GM12891 (cell line): ENCODE measurements at regions not wholly inside any gene's neighbourhood (a gene's known extent, or its start where the extent isn't known, plus 50 kb on each side); places are given as distances from the start of the nearest gene placed in this dataset.
A peak's percentile ranks its signal among the peaks of the same experiment; 100 is the strongest.

Source experiments
- DNase-seq: peaks from one replicate; pipeline ENCODE4 v3.0.0; 2011; ENCODE audit warnings: low spot score; ENCODE audit not compliant: insufficient read length
- FAIRE-seq: peaks from 2 replicates; lab custom pipeline; 2011; peaks lifted over from hg19 to GRCh38; lab: Jason Lieb, UNC
- PAX5 ChIP-seq: IDR thresholded peaks from 2 replicates; pipeline ENCODE4 v1.6.1; 2011; ENCODE audit warnings: low read length, moderate library complexity, mild to moderate bottlenecking; ENCODE audit not compliant: insufficient read depth, severe bottlenecking
- POLR2A ChIP-seq: IDR thresholded peaks from 2 replicates; pipeline ENCODE4 v1.6.1; 2011; ENCODE audit warnings: low read depth, low read length, control low read depth
- POLR2AphosphoS5 ChIP-seq: IDR thresholded peaks from 2 replicates; pipeline ENCODE4 v1.6.1; 2011; ENCODE audit warnings: low read depth, low read length, control low read depth
- POU2F2 ChIP-seq: IDR thresholded peaks from 2 replicates; pipeline ENCODE4 v1.6.1; 2011; ENCODE audit warnings: low read depth, mild to moderate bottlenecking, control low read depth, low read length, moderate library complexity
- SPI1 ChIP-seq: IDR thresholded peaks from 2 replicates; pipeline ENCODE4 v1.6.1; 2011; ENCODE audit warnings: low read depth, low read length, control low read depth
- TAF1 ChIP-seq: IDR thresholded peaks from 2 replicates; pipeline ENCODE4 v1.6.1; 2011; ENCODE audit warnings: low read depth, low read length, control low read depth

DNA sequence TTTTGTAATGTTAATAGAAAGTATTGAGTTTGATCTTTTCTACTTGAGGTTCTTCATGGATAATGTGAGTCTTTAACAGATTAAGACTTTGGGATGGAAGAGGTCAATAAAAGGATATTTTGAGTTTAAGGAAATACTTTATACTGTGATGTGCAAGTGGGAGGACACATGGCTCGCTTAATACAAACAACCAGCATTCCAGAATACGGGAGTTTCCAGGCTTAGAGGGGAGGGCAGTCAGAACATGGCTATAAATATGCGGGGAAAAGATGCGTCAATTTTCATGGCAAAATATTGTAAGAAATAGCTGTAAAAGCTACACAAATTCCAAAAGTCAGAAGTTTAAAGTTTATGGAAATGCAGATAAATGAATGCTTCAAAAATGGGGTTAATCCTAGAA is 192.3 kb downstream of the AASDH start:
- DNase-seq (no peak), FAIRE-seq (no peak)
- TF ChIP-seq SPI1 (no peak), PAX5 (no peak), POU2F2 (no peak), POLR2AphosphoS5 (no peak), POLR2A (no peak), TAF1 (no peak)

DNA sequence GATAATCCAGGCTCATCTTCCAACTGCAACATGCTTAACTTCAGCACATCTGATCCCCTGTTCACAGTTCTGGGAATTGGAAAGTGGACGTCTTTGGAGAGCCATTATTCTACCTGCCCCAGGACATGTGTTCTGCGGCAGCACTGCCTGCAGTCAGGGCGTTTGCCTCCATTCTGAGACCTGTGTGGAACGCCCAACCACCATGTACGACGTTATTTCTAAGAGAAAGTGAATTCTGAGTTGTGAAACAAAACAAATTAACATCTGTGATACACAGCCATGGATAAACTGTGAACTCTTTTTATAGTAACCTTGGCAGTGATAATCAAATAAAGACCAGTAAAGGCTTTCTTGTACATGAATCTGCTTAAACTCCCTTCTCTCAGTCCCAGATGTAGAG is 195.8 kb downstream of the AASDH start:
- FAIRE-seq (no peak), DNase-seq (no peak)
- TF ChIP-seq TAF1 (no peak), SPI1 (no peak), POU2F2 (no peak), POLR2AphosphoS5 (no peak), POLR2A (no peak), PAX5 (no peak)

- DNase-seq (no peak), FAIRE-seq (no peak)
- TF ChIP-seq SPI1 (no peak), PAX5 (no peak), TAF1 (no peak), POLR2AphosphoS5 (no peak), POLR2A (no peak), POU2F2 (no peak)
These were observed 199.6 kb downstream of the AASDH start for GRCh38 chr4:56187688-56188087.

DNA sequence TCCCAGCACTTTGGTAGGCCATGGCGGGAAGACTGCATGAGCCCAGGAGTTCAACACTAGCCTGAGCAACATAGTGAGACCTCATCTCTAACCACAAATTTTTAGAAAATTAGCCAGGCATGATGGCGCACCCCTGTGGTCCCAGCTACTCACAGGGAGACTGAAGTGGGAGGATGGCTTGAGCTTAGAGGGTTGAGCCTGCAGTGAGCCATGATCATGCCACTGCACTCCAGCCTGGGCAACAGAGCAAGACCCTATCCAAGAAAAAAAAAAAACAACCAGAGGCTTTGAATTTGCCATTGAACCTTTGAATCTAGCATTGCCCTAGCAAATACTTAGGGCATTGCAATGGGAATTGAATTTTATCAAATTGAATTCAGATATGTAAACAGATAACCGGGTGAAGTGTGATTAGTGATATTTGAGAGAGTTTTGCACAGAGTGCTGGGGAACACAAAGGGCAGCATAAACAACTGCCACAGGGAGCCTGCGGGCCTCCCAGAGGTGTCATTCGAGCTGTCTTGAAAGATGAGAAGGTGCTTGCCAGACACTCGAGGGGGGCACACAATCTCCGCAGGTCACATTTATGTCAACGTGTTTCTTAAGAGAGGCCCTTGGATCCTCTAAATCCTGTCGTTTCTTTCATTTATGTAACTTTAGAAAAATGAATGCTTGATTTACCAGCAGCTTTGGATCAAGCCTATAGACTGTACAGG is 200.3 kb downstream of the AASDH start:
- DNase-seq, result no peak
- FAIRE-seq, result no peak
- TF ChIP-seq TAF1 (no peak), POU2F2 (no peak), PAX5 (no peak), POLR2AphosphoS5 (no peak)

DNA sequence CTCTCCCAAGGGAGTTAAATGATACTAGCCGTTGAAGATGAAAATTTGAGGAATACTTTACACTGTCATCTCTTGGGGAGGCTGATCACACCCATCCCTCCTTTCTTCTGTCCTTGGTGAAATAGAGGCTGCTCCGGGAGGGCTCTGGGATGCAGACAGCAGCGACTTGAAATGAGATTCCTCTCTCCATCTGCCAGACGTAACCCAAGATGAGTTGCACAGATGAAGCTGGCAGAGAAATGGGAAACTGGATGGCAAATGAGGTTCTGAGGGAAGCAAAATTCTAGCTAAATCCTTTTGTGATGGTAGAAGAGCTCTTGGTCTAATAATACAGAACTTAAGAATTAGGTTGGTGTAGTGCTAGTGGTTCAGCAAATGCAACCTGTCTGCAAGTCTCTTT is 201.4 kb downstream of the AASDH start:
- no peak for DNase-seq
- no peak for TF ChIP-seq TAF1
- no peak for TF ChIP-seq POU2F2
- TF ChIP-seq PAX5, result no peak
- no peak for TF ChIP-seq POLR2A
- no peak for TF ChIP-seq POLR2AphosphoS5
- no peak for TF ChIP-seq SPI1
- FAIRE-seq, result no peak

- FAIRE-seq (no peak), DNase-seq (no peak)
- TF ChIP-seq SPI1 (no peak), POU2F2 (no peak), POLR2AphosphoS5 (no peak), PAX5 (no peak), TAF1 (no peak), POLR2A (no peak)
These were observed 203.1 kb downstream of the AASDH start for GRCh38 chr4:56184214-56184613.

DNA sequence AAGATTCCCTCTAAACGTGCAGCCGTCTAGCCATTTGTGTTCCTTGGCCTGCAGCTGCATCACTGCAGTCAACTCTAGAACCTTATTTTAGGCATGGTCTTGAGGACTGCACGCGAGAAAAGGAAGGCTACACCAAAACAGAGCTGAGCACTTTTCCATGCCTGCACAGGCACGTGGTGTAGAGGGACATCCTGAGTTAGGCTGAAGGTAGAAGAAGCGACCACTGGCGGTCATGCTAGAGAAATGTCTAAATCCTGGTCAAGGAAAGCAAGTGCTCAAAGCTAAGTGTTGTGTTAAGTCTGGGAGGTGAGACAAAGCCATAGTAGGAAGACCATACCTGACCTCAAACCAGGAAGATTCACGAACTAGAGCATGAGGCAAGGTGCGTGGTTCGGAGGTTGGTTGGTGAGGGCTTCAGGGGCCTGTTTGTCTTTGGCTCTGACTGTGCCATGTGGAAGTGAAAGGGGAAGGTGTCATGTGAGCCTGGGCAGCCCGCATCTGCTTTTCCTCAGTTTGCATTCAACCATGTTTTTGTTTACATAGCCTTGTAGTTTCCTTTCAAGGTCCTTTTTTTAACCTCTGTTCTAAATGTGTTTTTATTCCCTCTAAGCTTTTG is 203.8 kb downstream of the AASDH start:
- DNase-seq, result peak; percentile 4
- TF ChIP-seq POU2F2 (no peak), SPI1 (peak; percentile 46; the same call in 1 of the 2 replicates)

GRCh38 chr4:56182356-56182755 is 204.9 kb downstream of the AASDH start:
- FAIRE-seq, result no peak
- TF ChIP-seq PAX5 (no peak), POLR2A (no peak), POU2F2 (no peak), TAF1 (no peak), SPI1 (no peak), POLR2AphosphoS5 (no peak)
- DNase-seq, result no peak

More for the DNA sequence above, 203.8 kb downstream of the AASDH start:
- FAIRE-seq, result peak; percentile 77

- DNase-seq (no peak), FAIRE-seq (no peak)
- TF ChIP-seq POLR2AphosphoS5 (no peak), TAF1 (no peak), SPI1 (no peak), POLR2A (no peak), PAX5 (no peak), POU2F2 (no peak)
These were observed 205.9 kb downstream of the AASDH start for GRCh38 chr4:56181140-56181953.

DNA sequence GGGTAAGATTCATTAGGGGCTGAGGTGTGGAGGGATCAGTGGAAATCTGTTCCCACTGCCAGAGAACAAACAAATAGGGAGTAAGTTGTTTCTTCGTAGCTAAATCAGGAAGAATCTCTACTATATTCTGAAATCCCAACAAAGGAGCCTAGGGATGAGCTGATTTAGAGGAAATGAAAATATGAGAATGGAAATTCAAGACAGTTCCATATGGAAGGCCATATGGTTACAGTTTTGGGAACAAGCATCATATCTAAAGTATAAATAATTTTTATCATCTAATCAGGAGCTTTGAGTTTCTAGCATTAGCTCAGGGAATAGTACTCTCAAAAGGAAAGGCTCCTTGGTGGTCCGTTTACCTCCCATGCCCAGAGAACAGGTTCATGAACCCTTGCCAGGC is 218.2 kb downstream of the AASDH start:
- FAIRE-seq, result no peak
- DNase-seq, result no peak
- TF ChIP-seq SPI1 (no peak), POLR2AphosphoS5 (no peak), TAF1 (no peak), POLR2A (no peak), PAX5 (no peak), POU2F2 (no peak)
